ENCODE measurements at regions not wholly inside any gene's neighbourhood (a gene's known extent, or its start where the extent isn't known, plus 50 kb on each side); places are given as distances from the start of the nearest gene placed in this dataset.
A peak's percentile ranks its signal among the peaks of the same experiment; 100 is the strongest.

DNA sequence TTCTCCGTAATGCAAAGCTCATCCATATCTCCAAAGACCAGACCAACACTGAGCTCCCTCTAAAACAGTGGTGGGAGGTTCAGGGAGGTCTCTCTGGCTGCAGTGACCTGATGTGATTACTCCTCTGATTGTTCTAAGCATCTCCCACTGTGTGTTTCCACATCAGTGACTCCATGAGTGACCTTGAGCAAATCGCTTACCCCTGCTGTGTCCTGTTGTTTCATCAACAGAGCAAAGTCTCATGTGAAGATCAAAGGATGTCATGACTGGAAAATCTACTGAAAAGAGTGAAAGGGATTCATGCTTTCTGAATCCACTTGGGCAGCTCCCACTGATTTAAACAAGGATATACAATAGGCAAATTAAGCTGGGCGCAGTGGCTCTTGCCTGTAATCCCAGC, 352.9 kb downstream of the TMEM114 start:
- intact Hi-C loops (cut with DNase I): no loop called here
- no peak for ATAC-seq
- no peak for DNase-seq

DNA sequence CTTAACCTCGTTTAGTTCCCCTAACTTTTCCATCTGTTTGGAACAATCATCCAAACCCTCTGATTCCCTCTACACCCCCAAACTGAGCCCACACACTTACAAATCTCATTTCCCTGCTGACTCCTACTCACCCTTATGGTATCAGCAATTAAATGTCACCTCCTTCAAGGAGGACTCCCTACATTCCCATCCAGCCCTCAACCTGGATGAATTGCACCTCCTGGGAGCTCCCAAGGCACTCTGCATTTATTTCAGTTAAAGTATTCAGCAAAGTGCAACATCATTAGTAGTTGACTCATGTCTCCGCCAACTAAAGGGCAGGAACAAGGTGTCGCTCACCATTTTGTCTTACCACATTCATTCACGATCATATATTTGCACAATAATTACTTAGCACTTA, 353.5 kb downstream of the TMEM114 start:
- DNase-seq (no peak), ATAC-seq (no peak)
- intact Hi-C loops (cut with DNase I): no loop called here

DNA sequence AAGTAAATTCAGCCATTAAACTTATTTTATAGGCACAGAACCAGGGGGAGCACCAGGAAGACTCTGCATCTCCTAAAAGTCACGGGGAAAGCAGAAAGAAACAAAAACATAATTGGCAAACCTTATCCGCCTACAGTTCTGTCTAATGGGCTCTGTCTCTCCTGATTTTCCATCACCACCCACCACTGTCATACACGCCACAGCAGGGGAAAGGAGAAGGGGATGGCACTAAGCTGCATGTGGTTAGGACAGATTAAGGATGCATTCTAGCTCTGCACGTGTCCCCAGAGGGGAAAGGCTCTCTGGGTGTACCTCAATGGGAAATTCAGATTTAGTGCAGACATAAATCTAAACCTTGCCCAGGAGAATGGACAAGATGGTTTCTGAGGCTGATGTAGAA, 359.8 kb downstream of the TMEM114 start:
- intact Hi-C loops (cut with DNase I): no loop called here
- ATAC-seq (no peak), DNase-seq (no peak)

DNA sequence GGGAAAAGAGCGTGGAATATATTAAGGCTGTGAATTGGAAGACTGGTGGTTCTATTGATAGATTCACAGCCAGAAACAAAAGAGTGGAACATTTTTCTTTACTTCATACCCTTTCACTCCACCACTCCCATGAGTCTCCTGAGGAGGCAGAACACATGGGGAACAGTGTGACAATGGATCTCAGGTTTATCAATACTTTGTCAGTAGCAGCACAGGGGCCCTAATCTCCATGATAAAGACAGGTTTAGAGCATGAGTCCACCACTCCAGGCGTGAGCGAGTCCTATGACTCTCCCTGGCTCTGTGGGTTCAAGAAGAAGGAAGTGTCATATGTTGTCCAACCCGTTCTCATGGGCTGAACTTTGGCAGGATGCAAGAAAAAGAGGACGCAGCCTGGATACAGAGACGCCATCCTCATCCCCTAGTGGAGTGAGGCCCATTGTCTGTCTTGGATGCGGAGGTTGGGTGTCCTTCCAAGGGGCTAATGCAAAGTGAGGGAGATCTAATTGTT, 361.2 kb downstream of the TMEM114 start:
- no peak for DNase-seq
- intact Hi-C loops (cut with DNase I): no loop called here
- ATAC-seq: no peak

DNA sequence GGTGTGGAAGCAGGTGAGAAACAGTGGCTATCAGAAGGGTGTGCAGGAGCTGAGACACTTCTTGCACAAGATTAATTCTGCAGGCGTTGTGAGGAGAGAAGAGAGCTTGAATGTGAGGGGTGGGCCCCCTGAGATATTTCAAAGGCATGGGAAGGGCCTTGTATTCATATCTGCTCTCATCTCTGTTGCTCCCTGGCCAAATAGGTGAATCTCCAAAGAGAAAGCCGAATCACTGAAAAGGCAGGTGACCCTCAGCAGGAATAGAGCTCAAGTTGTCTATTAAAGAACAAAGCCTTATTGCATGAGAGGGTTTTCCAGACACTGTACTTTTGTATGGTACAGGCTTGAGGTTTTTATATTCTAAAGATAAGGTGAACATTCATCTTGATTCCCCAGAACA, 373.1 kb downstream of the TMEM114 start:
- intact Hi-C loops (cut with DNase I): no loop called here
- no peak for DNase-seq
- no peak for ATAC-seq

DNA sequence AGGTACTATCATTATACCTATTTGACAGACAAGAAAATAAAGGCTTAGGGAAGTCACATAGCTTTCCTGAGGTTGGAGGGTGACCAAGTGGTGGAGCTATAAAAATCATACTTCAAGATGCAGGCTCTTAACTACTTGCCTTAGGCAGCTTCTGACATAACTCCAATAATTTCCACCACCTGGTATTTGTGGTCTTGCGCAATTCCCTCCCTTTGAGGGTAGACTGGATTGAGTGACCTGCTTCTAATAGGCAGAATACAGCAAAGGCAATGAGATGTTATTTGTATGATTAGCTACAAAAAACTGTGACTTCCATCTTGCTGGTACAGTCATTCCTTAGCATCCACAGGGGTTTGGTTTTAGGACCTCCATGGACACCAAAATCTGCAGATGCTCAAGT, 385.5 kb downstream of the TMEM114 start:
- DNase-seq: no peak
- no peak for ATAC-seq
- intact Hi-C loops (cut with DNase I): no loop called here

DNA sequence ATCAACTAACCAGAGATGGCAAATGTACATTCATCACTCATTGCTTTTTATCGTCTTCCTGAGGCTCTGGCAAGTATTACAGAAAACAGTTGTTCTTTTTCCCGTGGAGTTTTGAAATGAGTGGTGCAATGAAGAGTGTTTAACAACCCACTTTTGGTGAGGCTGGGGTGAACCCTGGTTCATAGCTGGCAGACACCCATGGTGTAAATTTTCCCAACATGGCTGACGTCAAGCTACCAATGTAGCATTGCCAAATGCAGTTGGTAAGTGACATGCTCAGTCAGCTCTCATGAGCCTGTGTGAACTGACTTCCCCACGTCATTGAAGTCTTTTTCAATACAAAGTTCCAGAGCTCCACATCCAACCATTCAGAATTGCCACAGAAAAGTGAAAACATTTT, 386.2 kb downstream of the TMEM114 start:
- DNase-seq (no peak), ATAC-seq (no peak)
- intact Hi-C loops (cut with DNase I): no loop called here

DNA sequence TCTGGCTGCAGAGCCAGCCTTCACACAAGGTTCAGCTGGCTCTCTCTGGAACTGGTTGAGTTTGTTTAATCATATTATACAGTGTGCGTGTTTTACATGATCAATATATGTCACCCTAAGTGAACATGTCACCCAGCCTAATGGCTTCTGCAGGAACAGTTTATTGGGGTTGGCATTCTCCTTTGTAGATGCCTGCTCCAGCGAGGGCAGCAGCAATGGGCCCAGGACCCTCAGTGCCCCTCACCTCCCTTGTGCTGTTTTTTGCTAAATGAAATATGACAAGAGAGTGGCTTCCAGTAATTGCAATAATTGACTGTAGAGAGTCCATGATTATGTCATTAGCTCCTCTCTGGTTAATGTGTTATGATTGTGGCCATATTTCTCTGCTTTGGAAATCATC, 387.2 kb downstream of the TMEM114 start:
- intact Hi-C loops (cut with DNase I): no loop called here
- ATAC-seq: no peak
- no peak for DNase-seq

DNA sequence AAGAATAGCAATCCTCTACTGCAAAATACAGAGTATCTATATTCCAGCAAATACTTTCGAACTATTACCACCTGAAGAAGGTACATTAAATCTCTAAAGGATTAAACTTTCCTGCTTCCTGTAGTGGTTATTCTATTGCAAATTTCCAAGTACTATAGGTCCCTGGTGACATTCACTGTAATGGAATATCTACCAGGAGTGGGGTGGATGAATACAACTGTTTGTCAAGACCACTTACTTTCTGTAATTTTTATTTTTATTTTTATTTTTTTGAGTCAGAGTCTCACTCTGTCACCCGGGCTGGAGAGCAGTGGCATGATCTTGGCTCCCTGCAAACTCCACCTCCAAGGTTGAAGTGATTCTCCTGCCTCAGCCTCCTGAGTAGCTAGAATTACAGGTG, 389.5 kb downstream of the TMEM114 start:
- DNase-seq (no peak), ATAC-seq (no peak)
- intact Hi-C loops (cut with DNase I): no loop called here

DNA sequence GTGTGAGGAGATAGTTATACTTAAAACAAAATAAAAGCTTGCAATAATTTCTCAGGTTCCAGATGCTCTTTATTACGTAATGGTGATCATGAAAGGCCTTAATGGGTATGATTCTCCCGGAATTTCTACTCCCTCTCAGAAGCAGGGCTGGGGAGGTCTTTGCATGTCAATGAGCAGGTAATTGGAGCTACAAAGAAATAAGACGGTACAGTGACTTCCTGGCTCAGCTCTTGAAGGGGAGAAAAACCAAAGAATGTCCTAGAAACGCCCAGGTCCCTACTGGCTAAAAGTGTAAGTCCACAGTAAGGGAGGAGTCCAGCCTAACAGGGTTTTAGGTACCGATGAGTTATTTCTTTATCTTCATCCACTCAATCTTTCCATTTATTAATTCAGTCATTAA, 390.9 kb downstream of the TMEM114 start:
- DNase-seq (no peak), ATAC-seq (no peak)
- intact Hi-C loops (cut with DNase I): no loop called here

DNA sequence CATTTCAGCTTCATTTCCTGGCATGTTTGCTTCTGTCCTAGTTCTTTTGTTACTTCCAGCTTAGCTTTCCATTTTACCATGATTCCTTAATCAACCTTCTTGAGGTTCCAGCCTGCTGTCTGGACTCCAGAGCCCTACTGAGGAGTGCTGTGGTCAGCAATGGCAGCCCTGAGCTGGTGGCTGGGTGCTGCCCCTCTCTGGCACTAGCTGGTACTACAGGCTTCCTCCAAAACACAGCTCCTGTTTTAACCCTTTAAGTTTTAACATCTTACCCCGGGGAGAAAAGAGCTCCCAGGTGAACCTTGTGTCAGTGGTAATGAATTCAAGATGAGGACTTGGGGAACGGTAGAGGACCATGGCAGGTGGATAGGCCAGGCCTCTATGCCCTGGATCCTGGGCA, 395.5 kb downstream of the TMEM114 start:
- no peak for DNase-seq
- ATAC-seq: no peak
- intact Hi-C loops (cut with DNase I): no loop called here

DNA sequence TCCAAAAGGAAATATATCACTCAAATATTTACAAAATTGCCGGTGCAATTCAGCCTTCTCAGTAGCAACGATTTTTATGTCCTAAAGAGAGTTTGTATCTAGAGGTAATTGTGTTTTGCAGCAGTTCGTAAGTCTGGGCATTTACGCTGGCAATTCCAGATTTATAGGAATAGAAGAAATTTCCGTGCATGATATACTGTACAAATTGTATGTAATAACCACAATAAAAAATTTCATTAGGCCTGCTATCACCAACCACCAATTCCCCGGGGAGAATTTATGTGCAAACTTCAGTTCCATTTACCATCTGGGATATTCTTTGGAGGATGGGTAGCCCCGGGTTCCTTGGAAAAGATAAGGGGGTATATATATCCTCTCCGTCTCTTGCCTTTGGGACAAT, 401.5 kb downstream of the TMEM114 start:
- DNase-seq (no peak), ATAC-seq (no peak)
- intact Hi-C loops (cut with DNase I): no loop called here

DNA sequence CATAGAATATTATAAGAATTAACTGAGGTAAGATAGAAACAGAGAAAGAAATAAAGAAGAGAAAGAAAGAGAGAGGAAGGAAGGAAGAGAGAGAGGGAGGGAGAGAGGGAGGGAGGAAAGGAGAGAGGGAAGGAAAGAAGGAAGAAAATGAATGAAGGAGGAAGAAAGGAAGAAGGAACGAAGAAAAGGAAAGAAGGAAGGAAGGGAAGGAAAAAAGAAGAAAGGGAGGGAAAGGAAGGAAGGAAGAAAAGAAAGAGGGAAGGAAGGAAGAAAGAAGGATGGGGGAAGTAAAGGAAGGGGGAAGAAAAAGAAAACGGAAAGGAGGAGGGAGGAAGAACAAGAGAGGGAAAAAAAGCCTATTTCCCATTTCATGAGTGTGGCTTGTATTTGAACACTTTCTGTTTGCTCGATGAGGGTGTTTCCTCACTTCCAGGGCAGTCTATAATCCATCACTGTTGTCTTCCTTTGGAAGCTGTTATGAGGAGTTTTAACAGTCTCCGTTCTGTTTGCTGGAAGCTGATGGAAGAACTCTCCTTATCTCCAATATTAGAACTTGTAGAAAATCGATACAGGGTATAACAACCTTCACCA, 402.4 kb downstream of the TMEM114 start:
- no peak for DNase-seq
- ATAC-seq: no peak
- intact Hi-C loops (cut with DNase I): no loop called here

DNA sequence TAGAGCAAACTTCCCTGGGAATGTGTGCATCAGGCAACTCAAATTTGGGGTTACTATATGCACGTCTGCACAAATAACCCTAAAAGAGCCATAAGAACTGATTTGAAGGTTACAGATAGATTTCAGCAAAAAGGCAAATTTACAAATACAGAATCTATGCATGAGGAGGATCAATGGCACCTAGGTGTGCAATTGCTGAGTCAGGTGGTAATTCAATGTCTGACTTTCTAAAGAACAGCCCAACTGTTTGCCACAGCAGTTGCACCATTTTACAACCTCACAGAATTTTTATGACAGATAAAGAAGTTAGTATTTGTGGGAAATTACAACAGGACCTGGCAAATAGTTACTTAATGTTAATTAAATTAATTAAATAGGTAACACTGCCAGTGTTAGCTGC, 405.5 kb downstream of the TMEM114 start:
- intact Hi-C loops (cut with DNase I): no loop called here
- ATAC-seq (no peak), DNase-seq (no peak)

DNA sequence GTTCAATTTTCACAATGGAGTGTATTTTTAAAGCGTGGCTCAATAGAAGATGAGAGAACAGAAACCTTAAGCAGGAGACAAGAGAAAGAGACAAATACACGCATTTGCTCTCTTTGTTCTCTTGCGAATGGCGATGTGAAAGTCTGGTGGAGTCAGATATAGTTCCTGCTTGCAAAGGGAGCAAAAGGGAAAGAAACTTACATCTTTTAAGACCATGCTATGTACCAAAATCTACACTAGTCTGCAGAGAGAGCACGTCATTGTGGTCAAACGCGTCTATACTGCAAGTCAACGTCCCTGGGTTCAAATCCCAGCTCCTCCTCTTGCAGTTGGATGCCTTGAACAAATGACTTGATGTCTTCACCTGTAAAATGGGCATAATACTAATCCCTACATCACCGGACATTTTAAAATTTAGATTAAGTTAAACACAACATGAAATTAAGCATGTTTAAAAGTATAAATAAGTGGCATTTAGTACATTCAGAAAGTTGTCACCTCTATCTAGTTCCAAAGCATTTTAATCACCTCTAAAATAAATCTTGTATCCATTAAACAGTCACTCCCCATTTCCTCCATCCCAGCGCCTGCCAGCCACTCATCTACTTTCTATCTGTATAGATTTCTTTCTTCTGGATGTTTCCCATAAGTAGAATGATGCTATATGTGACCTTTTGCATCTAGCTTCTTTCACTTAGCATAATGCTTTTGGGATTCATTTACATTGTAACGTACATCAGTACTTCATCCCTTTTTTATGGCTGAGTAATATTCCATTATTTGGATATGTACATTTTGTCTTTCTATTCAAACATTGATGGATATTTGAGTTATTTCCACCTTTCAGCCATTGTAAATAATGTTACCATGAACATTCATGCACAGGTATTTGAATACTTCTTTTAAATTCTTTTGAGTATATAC, 406.9 kb downstream of the TMEM114 start:
- intact Hi-C loops (cut with DNase I): no loop called here
- ATAC-seq: no peak
- no peak for DNase-seq

DNA sequence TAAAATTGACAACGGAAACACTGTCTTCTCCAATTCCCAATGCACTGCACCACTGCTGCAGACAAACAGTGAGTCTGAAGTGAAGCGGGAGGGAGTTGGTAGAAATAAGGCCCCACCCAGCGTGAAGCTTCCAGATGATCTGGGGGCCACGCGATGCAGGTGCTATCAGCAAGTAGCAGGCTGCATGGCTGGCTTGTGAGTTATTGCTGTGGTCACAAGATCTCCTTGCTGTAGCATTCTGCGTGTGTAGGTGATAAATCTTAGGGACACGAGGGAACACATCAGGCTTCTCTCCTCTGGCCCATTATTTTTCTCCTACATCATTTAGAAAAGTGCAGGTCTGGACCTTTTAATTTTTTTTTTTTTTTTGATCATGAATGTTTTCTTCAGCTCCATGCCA, 407.6 kb downstream of the TMEM114 start:
- no peak for ATAC-seq
- no peak for DNase-seq
- intact Hi-C loops (cut with DNase I): no loop called here

DNA sequence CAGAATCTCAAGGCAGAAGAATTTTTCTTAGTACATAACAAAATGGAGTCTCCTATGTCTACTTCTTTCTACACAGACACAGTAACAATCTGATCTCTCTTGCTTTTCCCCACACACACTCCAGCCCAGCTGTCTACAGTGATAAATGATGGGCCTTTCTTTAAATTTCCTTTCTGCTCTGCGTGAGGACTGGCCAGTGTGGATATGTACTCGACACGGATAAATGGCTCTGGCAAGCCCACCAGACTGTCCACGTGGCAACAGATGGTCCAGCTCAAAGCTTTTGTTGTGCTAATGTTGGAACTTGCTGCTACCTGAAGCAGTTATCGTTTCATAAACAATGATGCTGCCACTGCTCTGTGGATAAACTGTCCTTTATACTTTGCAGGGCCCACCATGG, 410.7 kb downstream of the TMEM114 start:
- ATAC-seq: no peak
- no peak for DNase-seq
- intact Hi-C loops (cut with DNase I): loop anchor here in 1 of 2 donors (5.0 kb wide), 1 partner anchor 1497 kb away; no protein-coding TSS in a partner anchor

DNA sequence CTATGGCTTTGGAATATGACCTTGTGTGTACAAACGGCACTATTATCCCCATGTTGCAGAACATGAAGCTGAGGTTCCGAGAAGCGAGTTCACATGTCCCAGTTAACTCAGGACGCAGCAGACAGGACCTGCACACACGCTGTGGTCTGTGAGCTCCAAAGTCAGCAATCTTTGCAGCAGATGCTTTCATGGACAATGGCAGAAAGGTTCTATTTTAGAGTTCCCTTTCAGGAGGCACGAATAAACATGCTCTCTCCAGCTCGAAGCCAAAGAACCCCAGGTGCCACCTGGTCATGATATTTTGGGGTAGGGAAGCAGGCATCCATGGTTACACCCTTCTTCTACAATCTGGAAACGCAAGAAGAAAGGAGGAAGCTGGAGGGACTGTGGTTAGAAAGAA, 412.0 kb downstream of the TMEM114 start:
- intact Hi-C loops (cut with DNase I): loop anchor here in 1 of 2 donors (5.0 kb wide), 1 partner anchor 1496 kb away; no protein-coding TSS in a partner anchor
- DNase-seq (no peak), ATAC-seq (no peak)

DNA sequence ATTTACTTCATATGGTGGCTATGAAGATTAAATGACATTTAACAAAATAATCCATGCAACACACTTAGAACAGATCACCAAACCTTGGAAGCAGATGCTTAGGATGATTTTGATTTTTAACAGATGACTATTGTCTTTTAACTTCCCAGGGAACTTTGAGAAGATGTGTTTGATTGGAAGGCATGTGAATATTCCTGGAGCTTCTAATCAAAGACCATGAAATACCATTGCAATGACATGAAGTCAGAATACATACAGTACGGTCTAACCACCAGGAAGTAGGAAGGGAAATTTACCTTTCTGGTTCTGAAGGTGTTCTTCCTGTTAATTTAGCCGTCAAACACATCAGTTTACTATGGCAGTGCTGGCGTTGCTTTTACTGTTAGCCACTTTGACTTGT, 414.9 kb downstream of the TMEM114 start:
- no peak for ATAC-seq
- intact Hi-C loops (cut with DNase I): loop anchor here in 1 of 2 donors (5.0 kb wide), 1 partner anchor 1493 kb away; no protein-coding TSS in a partner anchor
- no peak for DNase-seq

DNA sequence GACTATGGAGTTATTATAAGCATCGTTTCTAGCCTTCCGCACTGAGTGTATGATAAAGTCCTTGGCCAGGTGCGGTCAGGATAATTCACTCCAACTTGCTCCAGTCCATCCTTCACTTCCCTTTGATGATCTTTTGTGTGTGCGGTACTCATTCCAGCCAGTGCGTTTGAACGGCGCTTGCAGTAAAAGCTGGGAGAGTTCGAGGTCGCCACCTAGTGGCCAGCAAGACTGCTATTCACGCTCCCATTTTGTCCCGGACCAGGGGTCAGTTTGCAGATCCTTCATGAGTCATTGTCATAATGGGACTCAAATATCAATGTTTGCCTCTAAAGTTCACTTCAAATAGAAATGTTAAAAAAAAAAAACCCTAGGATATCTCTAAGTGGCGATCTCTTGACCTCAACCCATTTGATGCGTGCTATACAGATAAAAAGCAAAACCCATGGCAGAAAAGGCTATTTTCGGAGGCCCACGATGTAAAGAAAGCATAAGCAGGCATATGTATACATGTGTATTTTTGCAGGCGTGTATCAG, 417.1 kb downstream of the TMEM114 start:
- DNase-seq: peak; percentile 76
- peak; percentile 63 to 73 for ATAC-seq
- intact Hi-C loops (cut with DNase I): loop anchor here in 1 of 2 donors (5.0 kb wide), 2 partner anchors 906 to 1146 kb away; no protein-coding TSS in a partner anchor
